ENCODE measurements at regions not wholly inside any gene's neighbourhood (a gene's known extent, or its start where the extent isn't known, plus 50 kb on each side); places are given as distances from the start of the nearest gene placed in this dataset.

- TF ChIP-seq GATA2 (IDR thresholded peaks at IDR 0.05; ENCODE audit: low read depth, low read length) (no peak), GATA3 (IDR thresholded peaks at IDR 0.05; ENCODE audit: low read depth, low read length) (no peak)
Observed at GRCh38 chr2:83900862-83901261, 558.2 kb downstream of the SUCLG1 start.

All from SH-SY5Y (cell line).